Common myeloid progenitor, CD34-positive (primary cell): ENCODE measurements at regions not wholly inside any gene's neighbourhood (a gene's known extent, or its start where the extent isn't known, plus 50 kb on each side); places are given as distances from the start of the nearest gene placed in this dataset.

Experiments used
- CTCF ChIA-PET: fragments of 350-600 bp; sonication (Branson Sonifier 250); formaldehyde crosslinking; loops from one replicate; lab custom pipeline; 2021; ENCODE audit warnings: antibody characterized with exemption; lab: Charles Lee
- POLR2A ChIA-PET: fragments of 350-600 bp; sonication (Branson Sonifier 250); formaldehyde crosslinking; loops from one replicate; lab custom pipeline; 2021; ENCODE audit warnings: antibody characterized with exemption; lab: Charles Lee
- DNase-seq, 3 donors: peaks; one replicate each; pipeline versions ENCODE4 v3.0.0 to v3.0.0-alpha.2; 2013
- H3K27ac ChIP-seq, 2 experiments: 1 replicate in 1 of 2; 2 replicates in 1 of 2; pipeline ENCODE4 v1.7.0; 2013; ENCODE audit warnings: inconsistent platforms in 2 of 2, low read length in 2 of 2, mild to moderate bottlenecking in 2 of 2, low read depth in 1 of 2, moderate library complexity in 1 of 2; ENCODE audit not compliant: severe bottlenecking in 2 of 2, insufficient read depth in 1 of 2, poor library complexity in 1 of 2
- H3K27me3 ChIP-seq, 5 experiments: replicated peaks in 2 of 5; 1 replicate in 3 of 5; 2 replicates in 2 of 5; pipeline versions ENCODE4 v1.6.1 to v1.7.0; 2013; ENCODE audit warnings: low read length in 4 of 5, mild to moderate bottlenecking in 2 of 5, moderate library complexity in 2 of 5, inconsistent platforms in 1 of 5; ENCODE audit not compliant: insufficient read depth in 5 of 5, control insufficient read depth in 4 of 5
- H3K36me3 ChIP-seq, 4 experiments: 1 replicate in 2 of 4; 2 replicates in 2 of 4; pipeline versions ENCODE4 v1.6.1 to v1.7.0; 2013; ENCODE audit warnings: low read length in 3 of 4, control low read depth in 1 of 4, mild to moderate bottlenecking in 1 of 4; ENCODE audit not compliant: control insufficient read depth in 4 of 4, insufficient read depth in 4 of 4
- H3K4me1 ChIP-seq, 4 experiments: 1 replicate in 3 of 4; 2 replicates in 1 of 4; pipeline versions ENCODE4 v1.6.1 to v1.7.1; 2013; ENCODE audit warnings: low read length in 3 of 4, mild to moderate bottlenecking in 3 of 4, control low read depth in 1 of 4, inconsistent platforms in 1 of 4, moderate library complexity in 1 of 4; ENCODE audit not compliant: control insufficient read depth in 4 of 4, insufficient read depth in 4 of 4; ENCODE audit errors: control extremely low read depth in 1 of 4
- H3K4me3 ChIP-seq, 7 experiments: 1 replicate in 4 of 7; 2 replicates in 3 of 7; pipeline versions ENCODE4 v1.5.1 to v1.7.0; 2013; ENCODE audit warnings: mild to moderate bottlenecking in 7 of 7, low read length in 6 of 7, moderate library complexity in 6 of 7, inconsistent platforms in 2 of 7, low read depth in 2 of 7, control low read depth in 1 of 7; ENCODE audit not compliant: insufficient read depth in 4 of 7, control insufficient read depth in 1 of 7; ENCODE audit errors: extremely low read depth in 1 of 7
- H3K9me3 ChIP-seq, 5 experiments: 1 replicate in 4 of 5; 2 replicates in 1 of 5; pipeline versions ENCODE4 v1.6.1 to v1.7.1; 2013; ENCODE audit warnings: low read length in 4 of 5, mild to moderate bottlenecking in 2 of 5, inconsistent platforms in 1 of 5, low read depth in 1 of 5, moderate library complexity in 1 of 5; ENCODE audit not compliant: control insufficient read depth in 4 of 5, insufficient read depth in 2 of 5; ENCODE audit errors: control extremely low read depth in 1 of 5
- WGBS: methylation state at CpG from one replicate; pipeline ENCODE4 v1.1.5; 2013; ENCODE audit not compliant: insufficient coverage; 5-methylcytosine and 5-hydroxymethylcytosine counted together

DNA sequence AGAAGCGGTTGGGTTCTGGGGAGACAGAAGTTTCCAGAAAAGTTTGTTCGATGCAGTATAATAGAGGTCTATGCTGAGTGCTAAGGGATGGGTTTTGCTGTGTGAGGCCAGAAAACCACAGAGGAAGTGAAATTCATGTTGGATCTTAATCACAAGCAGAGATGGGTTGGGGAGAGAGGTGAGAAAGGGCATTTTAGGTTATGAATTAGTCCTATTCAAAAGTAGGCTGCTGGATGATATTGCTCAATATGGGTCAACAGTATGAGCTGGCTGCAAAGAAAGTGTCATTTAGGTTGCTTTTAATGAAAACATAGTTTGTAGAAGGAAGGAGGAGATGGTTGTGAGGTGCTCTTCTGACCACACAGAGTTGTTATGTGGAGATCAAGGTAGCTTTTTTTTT is 118.8 kb upstream of the LHCGR start:
- no peaks in the 10 kb centered on the region for H3K36me3 ChIP-seq
- 82% methylated on average over 2 of the region's 2 CpGs for WGBS
- H3K4me3 ChIP-seq = no peak overlapping the region
- no peak overlapping the region for H3K27ac ChIP-seq
- H3K9me3 ChIP-seq = no peaks in the 10 kb centered on the region
- DNase-seq = no peak
- no peaks in the 10 kb centered on the region for H3K27me3 ChIP-seq
- POLR2A ChIA-PET = no interaction called here
- CTCF ChIA-PET = no interaction called here
- no peaks in the 10 kb centered on the region for H3K4me1 ChIP-seq

DNA sequence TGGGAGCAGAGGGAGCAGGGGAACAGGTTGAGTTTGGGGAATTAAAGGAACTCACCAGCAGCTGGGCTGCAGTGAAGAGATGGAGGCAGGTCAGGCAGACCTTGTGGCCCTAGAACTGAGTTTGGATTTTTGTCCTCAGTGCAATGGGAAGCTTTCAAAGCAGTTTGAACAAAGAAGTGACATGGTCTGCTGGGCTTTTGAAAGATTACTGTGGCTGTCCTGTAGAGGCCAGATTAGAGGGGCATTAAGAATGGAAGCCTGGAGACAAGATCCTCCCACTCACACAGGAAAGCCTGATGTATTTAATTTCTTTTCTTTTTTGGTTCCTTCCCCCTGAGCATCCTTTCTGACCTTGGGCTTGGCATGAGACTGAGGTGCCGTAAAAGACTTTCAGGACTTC is 118.1 kb upstream of the LHCGR start:
- no peak overlapping the region for H3K27ac ChIP-seq
- POLR2A ChIA-PET = no interaction called here
- no peaks in the 10 kb centered on the region for H3K9me3 ChIP-seq
- H3K27me3 ChIP-seq = no peaks in the 10 kb centered on the region
- no peaks in the 10 kb centered on the region for H3K36me3 ChIP-seq
- H3K4me1 ChIP-seq = no peaks in the 10 kb centered on the region
- H3K4me3 ChIP-seq = no peak overlapping the region
- CTCF ChIA-PET = no interaction called here
- no CpG with 5 or more reads among the region's 1 CpG for WGBS
- no peak for DNase-seq

DNA sequence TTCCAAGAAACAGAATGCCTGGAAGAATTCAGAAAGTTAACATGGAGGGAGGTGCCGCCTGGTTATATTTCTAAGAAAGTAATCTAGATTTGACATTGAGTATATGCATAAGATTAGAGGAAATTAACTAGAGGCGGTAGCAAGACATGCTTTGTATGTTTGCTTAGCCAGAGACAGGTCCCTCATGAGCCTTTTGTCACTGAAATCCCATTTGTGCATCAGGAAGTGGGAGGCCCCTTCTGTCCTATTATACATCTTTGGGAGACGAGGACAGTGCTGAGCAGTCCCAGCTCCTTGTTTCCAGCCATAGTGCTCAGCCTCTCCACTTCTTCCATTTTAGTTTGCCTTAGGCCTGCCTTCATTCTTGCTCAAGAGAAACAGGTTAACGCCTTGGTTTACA is 115.4 kb upstream of the LHCGR start:
- H3K27ac ChIP-seq = no peak overlapping the region
- no peaks in the 10 kb centered on the region for H3K36me3 ChIP-seq
- H3K4me1 ChIP-seq = no peaks in the 10 kb centered on the region
- H3K27me3 ChIP-seq = no peaks in the 10 kb centered on the region
- no peaks in the 10 kb centered on the region for H3K9me3 ChIP-seq
- CTCF ChIA-PET = no interaction called here
- DNase-seq = no peak
- 100% methylated on average over 3 of the region's 4 CpGs for WGBS
- POLR2A ChIA-PET = no interaction called here
- no peak overlapping the region for H3K4me3 ChIP-seq

DNA sequence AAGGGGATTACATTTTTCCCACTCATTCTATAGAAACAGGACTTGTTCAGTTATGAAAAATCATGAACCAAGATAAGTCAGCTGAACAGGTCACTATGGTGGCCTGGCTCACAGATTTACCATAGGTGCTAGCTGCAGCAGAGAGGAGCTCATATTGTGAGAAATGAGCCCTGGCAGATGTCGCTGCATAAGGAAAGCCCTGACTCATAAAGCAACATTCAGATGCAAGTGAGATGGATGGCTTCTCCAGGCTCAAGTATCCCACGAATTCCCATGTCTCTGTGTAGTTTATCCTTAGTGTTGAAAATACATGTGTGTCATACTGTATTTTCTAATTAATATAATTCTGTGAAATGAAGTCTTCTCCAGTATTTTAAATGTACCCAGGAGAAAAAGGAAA is 115.0 kb upstream of the LHCGR start:
- ChIA-PET CTCF (no interaction called here), POLR2A (no interaction called here)
- Histone ChIP-seq H3K4me1 (no peaks in the 10 kb centered on the region), H3K4me3 (no peak overlapping the region), H3K27me3 (no peaks in the 10 kb centered on the region), H3K9me3 (no peaks in the 10 kb centered on the region), H3K27ac (no peak overlapping the region), H3K36me3 (no peaks in the 10 kb centered on the region)
- DNase-seq = no peak
- WGBS = 89% methylated on average over 1 of the region's 2 CpGs

DNA sequence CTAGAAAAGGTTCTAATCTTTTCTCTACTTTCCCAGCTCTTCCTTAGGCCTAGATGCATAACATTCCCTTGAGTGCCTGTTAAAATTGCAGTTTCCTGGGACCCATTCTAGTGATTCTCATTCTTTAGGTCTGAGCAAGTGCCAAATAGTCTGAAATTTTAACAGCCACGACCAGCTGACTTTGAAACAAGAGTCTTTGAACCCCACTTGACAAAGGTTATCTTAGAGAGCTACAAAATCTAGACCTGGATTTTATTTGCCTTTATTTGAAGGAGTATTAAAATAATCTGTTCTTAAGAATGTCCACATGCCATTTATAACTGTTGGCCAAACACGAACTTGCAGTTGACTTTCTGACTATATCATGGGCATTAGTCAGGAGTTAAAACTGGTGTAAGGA is 110.2 kb upstream of the LHCGR start:
- H3K36me3 ChIP-seq = no peaks in the 10 kb centered on the region
- H3K27me3 ChIP-seq = no peaks in the 10 kb centered on the region
- no peak overlapping the region for H3K4me3 ChIP-seq
- H3K9me3 ChIP-seq = no peaks in the 10 kb centered on the region
- no peaks in the 10 kb centered on the region for H3K4me1 ChIP-seq
- WGBS = 100% methylated on average over 1 of the region's 2 CpGs
- ChIA-PET POLR2A (no interaction called here), CTCF (no interaction called here)
- no peak for DNase-seq
- no peak overlapping the region for H3K27ac ChIP-seq

DNA sequence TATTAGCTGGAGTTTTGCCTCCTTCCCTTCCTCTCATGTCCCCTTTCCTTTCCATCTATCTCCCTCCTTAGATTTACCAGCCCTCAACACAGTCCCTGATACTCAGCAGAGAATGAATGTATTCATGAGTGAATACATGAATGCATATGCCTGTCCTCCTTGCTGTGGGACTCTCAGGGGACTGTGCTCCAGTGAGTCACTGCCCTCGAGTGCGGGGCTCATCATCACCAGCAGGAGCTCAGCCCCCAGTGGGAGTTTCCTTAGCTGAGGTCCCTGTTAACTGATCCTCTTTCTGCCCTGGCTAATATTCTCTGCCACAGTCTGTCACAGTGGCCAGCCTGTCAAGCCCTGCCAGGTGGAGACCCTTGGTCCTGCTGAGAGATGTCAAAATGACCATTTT is 104.9 kb upstream of the LHCGR start:
- Histone ChIP-seq H3K4me3 (no peak overlapping the region), H3K9me3 (no peaks in the 10 kb centered on the region), H3K4me1 (no peaks in the 10 kb centered on the region), H3K27me3 (peaks cover 0 to 9% (median 0%) of the 10 kb centered on the region in 5 experiments), H3K27ac (no peak overlapping the region), H3K36me3 (no peaks in the 10 kb centered on the region)
- ChIA-PET CTCF (no interaction called here), POLR2A (interaction anchor here (0.6 kb wide), 1 partner anchor 31 kb away, joined by 3 read pairs; no protein-coding TSS in a partner anchor)
- 86% methylated on average over 2 of the region's 2 CpGs for WGBS
- no peak for DNase-seq

DNA sequence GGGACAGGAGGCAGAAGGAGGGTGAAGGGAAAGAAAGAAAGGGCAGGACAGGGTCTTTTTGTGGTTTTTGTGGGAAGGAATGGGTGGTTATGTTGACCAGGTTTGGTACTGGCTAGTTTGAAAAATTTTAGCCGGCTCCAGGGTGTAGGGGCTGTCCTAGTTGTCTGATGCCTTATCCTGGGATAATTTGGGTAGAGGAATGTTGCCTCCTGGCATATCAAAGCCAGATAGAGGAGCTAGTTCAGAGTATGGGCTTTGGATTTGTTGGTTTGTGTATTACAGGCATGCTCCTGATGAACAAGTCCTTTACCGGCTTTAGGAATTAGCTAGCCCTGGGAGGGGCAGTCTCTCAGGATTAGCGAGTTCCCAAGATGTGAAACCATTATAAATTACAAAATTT is 101.1 kb upstream of the LHCGR start:
- Histone ChIP-seq H3K9me3 (no peaks in the 10 kb centered on the region), H3K4me1 (no peaks in the 10 kb centered on the region), H3K36me3 (no peaks in the 10 kb centered on the region), H3K4me3 (no peak overlapping the region), H3K27me3 (peaks cover 0 to 9% (median 0%) of the 10 kb centered on the region in 5 experiments), H3K27ac (no peak overlapping the region)
- ChIA-PET CTCF (no interaction called here), POLR2A (no interaction called here)
- WGBS = no CpG with 5 or more reads among the region's 3 CpGs
- DNase-seq = no peak
